H1 (cell line): ENCODE measurements at regions not wholly inside any gene's neighbourhood (a gene's known extent, or its start where the extent isn't known, plus 50 kb on each side); places are given as distances from the start of the nearest gene placed in this dataset.

ENCODE experiments used
- CTCF ChIA-PET: fragments of 300-600 bp; sonication (Branson Sonifier 250); formaldehyde crosslinking; loops from one replicate; lab custom pipeline; 2021; ENCODE audit not compliant: partially characterized antibody; lab: Charles Lee
- POLR2A ChIA-PET: fragments of 300-600 bp; sonication (Branson Sonifier 250); formaldehyde crosslinking; loops from one replicate; lab custom pipeline; 2021; ENCODE audit warnings: inconsistent platforms; ENCODE audit not compliant: partially characterized antibody; lab: Charles Lee
- DNase-seq, 2 experiments: peaks; one replicate each; pipeline versions ENCODE4 v3.0.0 to v3.0.0-alpha.2; 2010 to 2022; ENCODE audit warnings: low spot score in 2 of 2, low read depth in 1 of 2, mixed read lengths in 1 of 2
- FAIRE-seq: peaks from 2 replicates; lab custom pipeline; 2011; peaks lifted over from hg19 to GRCh38; lab: Jason Lieb, UNC
- H2AFZ ChIP-seq: 2 replicates; pipeline ENCODE4 v1.8.1; 2012; ENCODE audit warnings: low read length, inconsistent platforms
- H2AK5ac ChIP-seq: 2 replicates; pipeline ENCODE4 v1.6.1; 2013; ENCODE audit warnings: low read depth, low read length
- H2BK120ac ChIP-seq: replicated peaks from 2 replicates; pipeline ENCODE3; 2013; ENCODE audit warnings: low read depth, low read length, inconsistent platforms
- H2BK12ac ChIP-seq: 2 replicates; pipeline ENCODE4 v1.6.1; 2013; ENCODE audit warnings: low read depth, low read length
- H2BK15ac ChIP-seq: 2 replicates; pipeline ENCODE4 v1.6.1; 2013; ENCODE audit warnings: low read length
- H2BK20ac ChIP-seq: 2 replicates; pipeline ENCODE4 v1.6.1; 2013; ENCODE audit warnings: low read length
- H2BK5ac ChIP-seq: 2 replicates; pipeline ENCODE4 v1.6.1; 2013; ENCODE audit warnings: low read depth, low read length
- H3K14ac ChIP-seq: 2 replicates; pipeline ENCODE4 v1.6.1; 2013; ENCODE audit warnings: inconsistent platforms; ENCODE audit not compliant: insufficient read length
- H3K18ac ChIP-seq: 2 replicates; pipeline ENCODE4 v1.6.1; 2013; ENCODE audit warnings: low read length; ENCODE audit errors: extremely low read depth
- H3K23ac ChIP-seq: 2 replicates; pipeline ENCODE4 v1.6.1; 2013; ENCODE audit warnings: inconsistent platforms; ENCODE audit not compliant: insufficient read length
- H3K23me2 ChIP-seq: 2 replicates; pipeline ENCODE4 v1.6.1; 2013; ENCODE audit warnings: low read depth, low read length
- H3K27ac ChIP-seq: 2 replicates; pipeline ENCODE4 v1.6.1; 2011; ENCODE audit warnings: low read depth, low read length, inconsistent platforms
- H3K27me3 ChIP-seq, 4 experiments: replicated peaks in 1 of 4; 1 replicate in 1 of 4; 2 replicates in 3 of 4; pipeline versions ENCODE4 v1.6.1 to v1.8.1; 2011 to 2013; ENCODE audit warnings: low read length in 3 of 4, mild to moderate bottlenecking in 3 of 4, inconsistent platforms in 2 of 4, mixed read lengths in 2 of 4, moderate library complexity in 1 of 4; ENCODE audit not compliant: control insufficient read depth in 3 of 4, insufficient read depth in 3 of 4; ENCODE audit errors: extremely low read depth in 1 of 4
- H3K36me3 ChIP-seq, 4 experiments: 2 replicates each; pipeline versions ENCODE4 v1.6.1 to v1.8.1; 2011 to 2013; ENCODE audit warnings: mild to moderate bottlenecking in 4 of 4, low read length in 3 of 4, moderate library complexity in 2 of 4, control low read depth in 1 of 4, inconsistent platforms in 1 of 4; ENCODE audit not compliant: insufficient read depth in 4 of 4, control insufficient read depth in 2 of 4
- H3K4ac ChIP-seq: replicated peaks from 2 replicates; pipeline ENCODE3; 2013; ENCODE audit warnings: low read length, low read depth, mixed read lengths, inconsistent platforms; ENCODE audit not compliant: insufficient read length
- H3K4me1 ChIP-seq, 4 experiments: replicated peaks in 1 of 4; 1 replicate in 1 of 4; 2 replicates in 3 of 4; pipeline versions ENCODE4 v1.6.1 to v1.8.1; 2011 to 2013; ENCODE audit warnings: low read length in 3 of 4, inconsistent platforms in 2 of 4, mixed read lengths in 1 of 4; ENCODE audit not compliant: insufficient read depth in 4 of 4, control insufficient read depth in 3 of 4
- H3K4me2 ChIP-seq, 2 experiments: 2 replicates each; pipeline versions ENCODE4 v1.6.1 to v1.8.1; 2011 to 2013; ENCODE audit warnings: low read depth in 2 of 2, low read length in 2 of 2, control low read depth in 1 of 2, inconsistent platforms in 1 of 2, mild to moderate bottlenecking in 1 of 2; ENCODE audit not compliant: insufficient read depth in 1 of 2
- H3K4me3 ChIP-seq, 4 experiments: fragments of 200-600, 300-600 bp in 1 of 4; sonication (generic), shearing (Covaris generic), sonication (Bioruptor Twin) in 1 of 4; 2 replicates each; pipeline versions ENCODE4 v1.5.1 to v1.8.1; 2011 to 2016; ENCODE audit warnings: low read length in 4 of 4, low read depth in 3 of 4, control low read depth in 2 of 4, inconsistent platforms in 2 of 4, mild to moderate bottlenecking in 2 of 4, mixed read lengths in 1 of 4, moderate library complexity in 1 of 4; ENCODE audit not compliant: insufficient read depth in 2 of 4; ENCODE audit errors: extremely low read depth in 1 of 4
- H3K56ac ChIP-seq: replicated peaks from 2 replicates; pipeline ENCODE3; 2013; ENCODE audit warnings: low read depth, mild to moderate bottlenecking, mixed read lengths, low read length, inconsistent platforms; ENCODE audit not compliant: insufficient read length
- H3K79me1 ChIP-seq: 2 replicates; pipeline ENCODE4 v1.6.1; 2013; ENCODE audit warnings: low read depth, low read length, control low read depth
- H3K79me2 ChIP-seq, 2 experiments: 2 replicates each; pipeline versions ENCODE4 v1.6.1 to v1.8.1; 2012 to 2013; ENCODE audit warnings: low read length in 2 of 2, mild to moderate bottlenecking in 2 of 2, inconsistent platforms in 1 of 2; ENCODE audit not compliant: insufficient read depth in 2 of 2, control insufficient read depth in 1 of 2
- H3K9ac ChIP-seq, 4 experiments: replicated peaks in 1 of 4; 1 replicate in 1 of 4; 2 replicates in 3 of 4; pipeline versions ENCODE4 v1.6.1 to v1.8.1; 2011 to 2013; ENCODE audit warnings: low read depth in 3 of 4, low read length in 3 of 4, control low read depth in 2 of 4, mild to moderate bottlenecking in 2 of 4, moderate library complexity in 2 of 4, inconsistent platforms in 1 of 4; ENCODE audit errors: extremely low read depth in 1 of 4
- H3K9me3 ChIP-seq, 2 experiments: 2 replicates each; pipeline versions ENCODE4 v1.6.1 to v1.8.1; 2012 to 2013; ENCODE audit warnings: mild to moderate bottlenecking in 2 of 2, moderate library complexity in 2 of 2, control low read depth in 1 of 2, inconsistent platforms in 1 of 2, low read depth in 1 of 2, low read length in 1 of 2, mixed read lengths in 1 of 2; ENCODE audit not compliant: insufficient read depth in 2 of 2
- H4K20me1 ChIP-seq, 2 experiments: replicated peaks in 1 of 2; 2 replicates each; pipeline versions ENCODE3 to v1.8.1; 2011 to 2013; ENCODE audit warnings: inconsistent platforms in 2 of 2, low read length in 2 of 2, mild to moderate bottlenecking in 1 of 2; ENCODE audit not compliant: insufficient read depth in 2 of 2, control insufficient read depth in 1 of 2
- H4K5ac ChIP-seq: 2 replicates; pipeline ENCODE4 v1.6.1; 2013; ENCODE audit warnings: low read length, low read depth, mixed read lengths, inconsistent platforms; ENCODE audit not compliant: insufficient read length
- H4K8ac ChIP-seq: 2 replicates; pipeline ENCODE4 v1.8.0; 2013; ENCODE audit warnings: mild to moderate bottlenecking, moderate library complexity, low read length, inconsistent platforms; ENCODE audit not compliant: insufficient read depth; ENCODE audit errors: extremely low read depth
- H4K91ac ChIP-seq: replicated peaks from 2 replicates; pipeline ENCODE3; 2013; ENCODE audit warnings: low read length, mixed read lengths, inconsistent platforms; ENCODE audit not compliant: insufficient read length
- HDAC2 ChIP-seq, 2 experiments: fragments of 300-600 bp in 1 of 2; sonication (generic) in 1 of 2; IDR thresholded peaks; 2 replicates each; pipeline ENCODE4 v1.6.1; 2011 to 2012; ENCODE audit warnings: low read depth in 2 of 2, low read length in 2 of 2, mild to moderate bottlenecking in 2 of 2, moderate library complexity in 2 of 2, borderline replicate concordance in 1 of 2, inconsistent platforms in 1 of 2

DNA sequence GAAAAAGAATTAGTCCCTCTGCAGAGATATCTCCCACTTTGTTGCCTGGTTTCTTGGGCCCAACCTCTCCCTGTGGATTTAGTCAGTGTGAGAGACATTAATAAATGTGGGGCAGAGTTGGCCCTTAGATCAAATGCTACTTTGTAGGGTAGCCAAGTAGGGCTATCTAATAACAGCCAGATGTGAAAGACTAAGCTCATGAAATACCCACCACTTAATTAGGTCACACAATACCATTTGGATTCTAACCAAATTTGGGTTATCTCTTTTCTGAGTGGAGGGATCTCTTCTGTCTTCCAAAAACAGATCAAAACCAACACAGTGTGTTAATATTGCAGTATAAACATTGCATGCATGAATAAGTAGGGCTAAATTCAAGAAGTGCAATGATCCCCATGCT, 626.8 kb upstream of the ZEB2 start:
- H4K20me1 ChIP-seq, result no peaks in the 10 kb centered on the region
- H3K4me2 ChIP-seq, result no peak overlapping the region
- H3K36me3 ChIP-seq, result no peaks in the 10 kb centered on the region
- H3K9me3 ChIP-seq, result no peaks in the 10 kb centered on the region
- no peak for DNase-seq
- no peak overlapping the region for H3K23ac ChIP-seq
- H3K79me1 ChIP-seq, result no peaks in the 10 kb centered on the region
- H4K91ac ChIP-seq, result no peak overlapping the region
- H3K4ac ChIP-seq, result no peak overlapping the region
- no peak overlapping the region for H3K9ac ChIP-seq
- H4K8ac ChIP-seq, result no peak overlapping the region
- POLR2A ChIA-PET, result no interaction called here
- no peak for TF ChIP-seq HDAC2 (IDR thresholded peaks at IDR 0.05; ENCODE audit: borderline replicate concordance in 1 of 2, low read depth in 2 of 2, low read length in 2 of 2)
- no peak for FAIRE-seq
- no peaks in the 10 kb centered on the region for H3K79me2 ChIP-seq
- CTCF ChIA-PET, result no interaction called here
- H2AK5ac ChIP-seq, result no peak overlapping the region
- H4K5ac ChIP-seq, result no peak overlapping the region
- H3K18ac ChIP-seq, result no peak overlapping the region
- H3K56ac ChIP-seq, result no peak overlapping the region
- no peaks in the 10 kb centered on the region for H3K23me2 ChIP-seq
- H3K27me3 ChIP-seq, result no peaks in the 10 kb centered on the region
- H3K27ac ChIP-seq, result no peak overlapping the region
- H3K4me3 ChIP-seq, result no peak overlapping the region
- no peak overlapping the region for H2BK20ac ChIP-seq
- no peak overlapping the region for H2BK5ac ChIP-seq
- H2BK120ac ChIP-seq, result no peak overlapping the region
- H3K14ac ChIP-seq, result no peak overlapping the region
- H3K4me1 ChIP-seq, result no peaks in the 10 kb centered on the region
- no peak overlapping the region for H2AFZ ChIP-seq
- no peak overlapping the region for H2BK12ac ChIP-seq
- H2BK15ac ChIP-seq, result no peak overlapping the region
